ENCODE measurements at regions not wholly inside any gene's neighbourhood (a gene's known extent, or its start where the extent isn't known, plus 50 kb on each side); places are given as distances from the start of the nearest gene placed in this dataset.
"Not testable (repeated sequence)": the region's sequence is repeated elsewhere in the genome, so short reads cannot be mapped to it uniquely, and the experiment has no call there.

- no peak for DNase-seq (ENCODE audit: low read depth in 2 of 3, low spot score in 2 of 3)
These were observed 88.7 kb upstream of the TBL1X start for GRCh38 chrX:9376111-9376510.

- not testable (repeated sequence) for DNase-seq (ENCODE audit: low read depth in 2 of 3, low spot score in 2 of 3)
These were observed 87.6 kb upstream of the TBL1X start for GRCh38 chrX:9377216-9377615.

GRCh38 chrX:9378980-9379696, 85.7 kb upstream of the TBL1X start:
- DNase-seq (ENCODE audit: low read depth in 2 of 3, low spot score in 2 of 3): no peak

- DNase-seq (ENCODE audit: low read depth in 2 of 3, low spot score in 2 of 3): no peak
These were observed 84.9 kb upstream of the TBL1X start for GRCh38 chrX:9379697-9380551.

GRCh38 chrX:9383655-9384054, 81.2 kb upstream of the TBL1X start:
- no peak for DNase-seq (ENCODE audit: low read depth in 2 of 3, low spot score in 2 of 3)

- DNase-seq (ENCODE audit: low read depth in 2 of 3, low spot score in 2 of 3): no peak
These were observed 76.4 kb upstream of the TBL1X start for GRCh38 chrX:9388450-9388849.

- DNase-seq (ENCODE audit: low read depth in 2 of 3, low spot score in 2 of 3): no peak
These were observed 74.7 kb upstream of the TBL1X start for GRCh38 chrX:9390121-9390520.

GRCh38 chrX:9390693-9391368, 74.0 kb upstream of the TBL1X start:
- no peak for DNase-seq (ENCODE audit: low read depth in 2 of 3, low spot score in 2 of 3)

GRCh38 chrX:9392445-9392844, 72.4 kb upstream of the TBL1X start:
- no peak for DNase-seq (ENCODE audit: low read depth in 2 of 3, low spot score in 2 of 3)

- no peak for DNase-seq (ENCODE audit: low read depth in 2 of 3, low spot score in 2 of 3)
These were observed 71.3 kb upstream of the TBL1X start for GRCh38 chrX:9393571-9393970.

- no peak for DNase-seq (ENCODE audit: low read depth in 2 of 3, low spot score in 2 of 3)
These were observed 70.6 kb upstream of the TBL1X start for GRCh38 chrX:9394212-9394611.

- DNase-seq (ENCODE audit: low read depth in 2 of 3, low spot score in 2 of 3): no peak
These were observed 67.9 kb upstream of the TBL1X start for GRCh38 chrX:9396930-9397329.

GRCh38 chrX:9401051-9401450, 63.8 kb upstream of the TBL1X start:
- no peak for DNase-seq (ENCODE audit: low read depth in 2 of 3, low spot score in 2 of 3)

GRCh38 chrX:9403374-9403773, 61.5 kb upstream of the TBL1X start:
- no peak for DNase-seq (ENCODE audit: low read depth in 2 of 3, low spot score in 2 of 3)

- DNase-seq (ENCODE audit: low read depth in 2 of 3, low spot score in 2 of 3): not testable (repeated sequence)
These were observed 59.2 kb upstream of the TBL1X start for GRCh38 chrX:9405635-9406034.

- DNase-seq (ENCODE audit: low read depth in 2 of 3, low spot score in 2 of 3): not testable (repeated sequence)
These were observed 54.0 kb upstream of the TBL1X start for GRCh38 chrX:9410889-9411288.

GRCh38 chrX:9411682-9412081, 53.2 kb upstream of the TBL1X start:
- not testable (repeated sequence) for DNase-seq (ENCODE audit: low read depth in 2 of 3, low spot score in 2 of 3)

- no peak for DNase-seq (ENCODE audit: low read depth in 2 of 3, low spot score in 2 of 3)
These were observed 50.4 kb upstream of the TBL1X start for GRCh38 chrX:9414416-9414815.

Data from activated CD8-positive, alpha-beta memory T cell treated with anti-CD3 and anti-CD28 coated beads for 48 hours (primary cell).